Heart left ventricle (tissue), 13 donors: ENCODE measurements at regions not wholly inside any gene's neighbourhood (a gene's known extent, or its start where the extent isn't known, plus 50 kb on each side); places are given as distances from the start of the nearest gene placed in this dataset.

Experiments used
- CTCF ChIP-seq, 12 donors: fragments of 200-600 bp; sonication (generic) in 4 of 12; IDR thresholded peaks; one replicate each; pipeline versions ENCODE4 v1.5.0 to v1.8.0; 2018 to 2022; ENCODE audit warnings: antibody characterized with exemption in 12 of 12, mild to moderate bottlenecking in 5 of 12
- POLR2A ChIP-seq, 2 donors: fragments of 450-650 bp; IDR thresholded peaks; one replicate each; pipeline ENCODE4 v1.6.1; 2017; ENCODE audit warnings: antibody characterized with exemption in 2 of 2, mild to moderate bottlenecking in 2 of 2, moderate library complexity in 2 of 2
- donor health status: ischemic (EF 13 %, LVEDD 7.1; RV severe dilation, severe dysfunction).
- donor health status: DM: no; HTN: yes; CAD: no.
- donor health status: DM: no; HTN: no; CAD: no.
- donor health status: ischemic (EF 25% LVEDD 6.9; RV normal size, moderate dysfunction).
- donor health status: ischemic (EF 25% LVEDD 5.7; RV mildly dilated, moderate dysfunction).
- donor health status: ischemic (EF 35%, LVEDD 5.7; RV mildly dilated, moderate dysfunction).
- donor health status: nonischemic (EF 11% LVEDD 7.7; RV severe dilation, severe dysfunction).
- donor health status: DM: yes; HTN: yes; CAD: no.
- donor health status: PGD.
- donor health status: ischemic (EF 29% LVEDD 5.4; RV normal size, mild dysfunction).
- donor health status: nonischemic (EF 23%, LVEDD 6.1; RV moderate dilation, normal function).

- TF ChIP-seq CTCF (IDR thresholded peaks at IDR 0.05) (no peak), POLR2A (IDR thresholded peaks at IDR 0.05) (no peak)
Measured at GRCh38 chr3:110384601-110385000, 687.0 kb upstream of the NECTIN3 start.
